K562 (cell line): ENCODE measurements at regions not wholly inside any gene's neighbourhood (a gene's known extent, or its start where the extent isn't known, plus 50 kb on each side); places are given as distances from the start of the nearest gene placed in this dataset.

Experiments
- BCOR ChIP-seq: fragments of 450-650 bp; IDR thresholded peaks from 2 replicates; pipeline ENCODE4 v1.6.1; 2016
- BRD4 ChIP-seq: fragments of 200-600 bp; sonication (generic); IDR thresholded peaks from 2 replicates; pipeline ENCODE4 v1.6.1; 2017; ENCODE audit warnings: inconsistent platforms
- CTCF ChIP-seq, 3 experiments: IDR thresholded peaks in 2 of 3; conservative IDR thresholded peaks in 1 of 3; 2 replicates each; pipeline ENCODE4 v1.5.1; 2011 to 2012; ENCODE audit warnings: low read length in 3 of 3, mild to moderate bottlenecking in 3 of 3, control low read depth in 2 of 3, improper control_type of control experiment in 1 of 3, inconsistent platforms in 1 of 3, low read depth in 1 of 3, mixed read lengths in 1 of 3, moderate library complexity in 1 of 3; ENCODE audit not compliant: insufficient read depth in 2 of 3
- EGR1 ChIP-seq: fragments of 450-650 bp; conservative IDR thresholded peaks from 2 replicates; pipeline ENCODE4 v1.6.1; 2017; ENCODE audit warnings: mild to moderate bottlenecking
- MYBL2 ChIP-seq, 2 experiments: fragments of 450-650 bp in 1 of 2; sonication (generic) in 1 of 2; formaldehyde crosslinking in 1 of 2; IDR thresholded peaks; 2 replicates each; pipeline versions ENCODE4 v1.6.1 to v1.8.1; 2017 to 2022; ENCODE audit warnings: borderline replicate concordance in 1 of 2, inconsistent platforms in 1 of 2, low read depth in 1 of 2, mild to moderate bottlenecking in 1 of 2, missing genetic modification reagents in 1 of 2, moderate library complexity in 1 of 2
- TCF7 ChIP-seq: sonication (generic); IDR thresholded peaks from 2 replicates; pipeline ENCODE4 v1.6.1; 2016; ENCODE audit warnings: antibody characterized with exemption, borderline replicate concordance

- TF ChIP-seq CTCF (IDR thresholded peaks at IDR 0.05 in 2 of 3, conservative IDR thresholded peaks at IDR 0.05 in 1 of 3; ENCODE audit: insufficient read depth in 2 of 3, low read depth in 1 of 3, low read length in 3 of 3), result no peak
- TF ChIP-seq BCOR, result no peak
- no peak for TF ChIP-seq MYBL2 (IDR thresholded peaks at IDR 0.05; ENCODE audit: low read depth)
- no peak for TF ChIP-seq MYBL2 (CRISPR knock-in tag; IDR thresholded peaks at IDR 0.05; ENCODE audit: borderline replicate concordance)
- TF ChIP-seq BRD4, result no peak
- no peak for TF ChIP-seq EGR1
- no peak for TF ChIP-seq TCF7
Measured at GRCh38 chr6:10000551-10000950, 414.3 kb downstream of the TFAP2A start.
